Thyroid gland (tissue), 4 donors: ENCODE measurements at regions not wholly inside any gene's neighbourhood (a gene's known extent, or its start where the extent isn't known, plus 50 kb on each side); places are given as distances from the start of the nearest gene placed in this dataset.

Experiments
- CTCF ChIP-seq, 6 experiments: fragments of 200-600 bp in 3 of 6; fragments of 450-650 bp in 3 of 6; sonication (generic) in 3 of 6; IDR thresholded peaks; one replicate each; pipeline ENCODE4 v1.5.1; 2016 to 2019; ENCODE audit warnings: antibody characterized with exemption in 6 of 6, mild to moderate bottlenecking in 2 of 6, inconsistent platforms in 1 of 6, moderate library complexity in 1 of 6
- POLR2A ChIP-seq, 2 donors: fragments of 450-650 bp; IDR thresholded peaks; one replicate each; pipeline ENCODE4 v1.6.1; 2017; ENCODE audit warnings: antibody characterized with exemption in 2 of 2, mild to moderate bottlenecking in 2 of 2, moderate library complexity in 1 of 2

GRCh38 chr1:5002676-5003075 lies 348.3 kb downstream of the AJAP1 start:
- TF ChIP-seq CTCF (IDR thresholded peaks at IDR 0.05) (no peak), POLR2A (IDR thresholded peaks at IDR 0.05) (no peak)
